ENCODE measurements at regions not wholly inside any gene's neighbourhood (a gene's known extent, or its start where the extent isn't known, plus 50 kb on each side); places are given as distances from the start of the nearest gene placed in this dataset.

- Histone ChIP-seq H3K4me2 (ENCODE audit: low read length) (no peak overlapping the region), H4K20me1 (ENCODE audit: insufficient read depth, low read length) (no peaks in the 10 kb centered on the region), H3K4me3 (ENCODE audit: low read length) (no peak overlapping the region), H3K9me3 (ENCODE audit: insufficient read depth, low read length) (no peaks in the 10 kb centered on the region), H3K36me3 (replicated peaks; ENCODE audit: low read depth, low read length) (no peaks in the 10 kb centered on the region), H3K27me3 (ENCODE audit: low read depth, low read length) (no peaks in the 10 kb centered on the region), H3K27ac (ENCODE audit: low read length) (no peak overlapping the region), H2AFZ (ENCODE audit: low read depth, low read length) (no peak overlapping the region), H3K4me1 (ENCODE audit: low read length) (no peaks in the 10 kb centered on the region), H3K9ac (ENCODE audit: low read length) (no peak overlapping the region), H3K79me2 (ENCODE audit: low read length) (no peaks in the 10 kb centered on the region)
- TF ChIP-seq, protein P1, sequence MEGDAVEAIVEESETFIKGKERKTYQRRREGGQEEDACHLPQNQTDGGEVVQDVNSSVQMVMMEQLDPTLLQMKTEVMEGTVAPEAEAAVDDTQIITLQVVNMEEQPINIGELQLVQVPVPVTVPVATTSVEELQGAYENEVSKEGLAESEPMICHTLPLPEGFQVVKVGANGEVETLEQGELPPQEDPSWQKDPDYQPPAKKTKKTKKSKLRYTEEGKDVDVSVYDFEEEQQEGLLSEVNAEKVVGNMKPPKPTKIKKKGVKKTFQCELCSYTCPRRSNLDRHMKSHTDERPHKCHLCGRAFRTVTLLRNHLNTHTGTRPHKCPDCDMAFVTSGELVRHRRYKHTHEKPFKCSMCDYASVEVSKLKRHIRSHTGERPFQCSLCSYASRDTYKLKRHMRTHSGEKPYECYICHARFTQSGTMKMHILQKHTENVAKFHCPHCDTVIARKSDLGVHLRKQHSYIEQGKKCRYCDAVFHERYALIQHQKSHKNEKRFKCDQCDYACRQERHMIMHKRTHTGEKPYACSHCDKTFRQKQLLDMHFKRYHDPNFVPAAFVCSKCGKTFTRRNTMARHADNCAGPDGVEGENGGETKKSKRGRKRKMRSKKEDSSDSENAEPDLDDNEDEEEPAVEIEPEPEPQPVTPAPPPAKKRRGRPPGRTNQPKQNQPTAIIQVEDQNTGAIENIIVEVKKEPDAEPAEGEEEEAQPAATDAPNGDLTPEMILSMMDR (IDR thresholded peaks at IDR 0.05; ENCODE audit: low read depth, low read length): no peak
These were observed 102.3 kb upstream of the ESRRG start for GRCh38 chr1:216825557-216825956.

- Histone ChIP-seq H3K9me3 (ENCODE audit: insufficient read depth, low read length) (no peaks in the 10 kb centered on the region), H3K79me2 (ENCODE audit: low read length) (no peaks in the 10 kb centered on the region), H3K4me3 (ENCODE audit: low read length) (no peak overlapping the region), H2AFZ (ENCODE audit: low read depth, low read length) (no peak overlapping the region), H3K4me2 (ENCODE audit: low read length) (no peak overlapping the region), H4K20me1 (ENCODE audit: insufficient read depth, low read length) (no peaks in the 10 kb centered on the region), H3K9ac (ENCODE audit: low read length) (no peak overlapping the region), H3K27me3 (ENCODE audit: low read depth, low read length) (no peaks in the 10 kb centered on the region), H3K36me3 (replicated peaks; ENCODE audit: low read depth, low read length) (no peaks in the 10 kb centered on the region), H3K4me1 (ENCODE audit: low read length) (no peaks in the 10 kb centered on the region), H3K27ac (ENCODE audit: low read length) (no peak overlapping the region)
- TF ChIP-seq, protein P1 (IDR thresholded peaks at IDR 0.05; ENCODE audit: low read depth, low read length): no peak
- no peak for TF ChIP-seq EZH2phosphoT487 (IDR thresholded peaks at IDR 0.05; ENCODE audit: low read depth)
These were observed 101.3 kb upstream of the ESRRG start for GRCh38 chr1:216824511-216824910.

DNA sequence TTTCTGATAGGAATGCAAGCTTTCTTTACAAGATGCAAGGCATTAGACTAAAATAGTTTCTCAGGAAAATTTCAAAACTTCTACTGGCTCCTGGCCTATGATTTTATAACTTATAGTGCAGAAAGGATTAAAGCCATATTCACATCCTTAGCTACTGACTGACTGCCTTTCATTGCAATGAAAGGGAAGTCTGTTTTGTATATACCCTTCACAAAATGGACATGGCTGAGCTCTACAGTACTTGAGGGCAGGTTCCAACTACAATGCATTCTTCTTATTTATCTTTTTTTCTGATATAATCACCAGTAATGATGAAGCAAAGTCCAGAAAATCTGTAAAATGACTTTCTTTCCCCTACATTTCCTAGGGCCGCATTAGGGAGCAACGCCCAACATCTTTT lies 100.5 kb upstream of the ESRRG start:
- no peak overlapping the region for H3K4me3 ChIP-seq (ENCODE audit: low read length)
- no peak overlapping the region for H3K27ac ChIP-seq (ENCODE audit: low read length)
- no peaks in the 10 kb centered on the region for H3K4me1 ChIP-seq (ENCODE audit: low read length)
- H3K9ac ChIP-seq (ENCODE audit: low read length): no peak overlapping the region
- H4K20me1 ChIP-seq (ENCODE audit: insufficient read depth, low read length): no peaks in the 10 kb centered on the region
- no peaks in the 10 kb centered on the region for H3K9me3 ChIP-seq (ENCODE audit: insufficient read depth, low read length)
- TF ChIP-seq, protein P1 (IDR thresholded peaks at IDR 0.05; ENCODE audit: low read depth, low read length): no peak
- TF ChIP-seq EZH2phosphoT487 (IDR thresholded peaks at IDR 0.05; ENCODE audit: low read depth): no peak
- H3K27me3 ChIP-seq (ENCODE audit: low read depth, low read length): no peaks in the 10 kb centered on the region
- H2AFZ ChIP-seq (ENCODE audit: low read depth, low read length): no peak overlapping the region
- H3K4me2 ChIP-seq (ENCODE audit: low read length): no peak overlapping the region
- no peaks in the 10 kb centered on the region for H3K36me3 ChIP-seq (replicated peaks; ENCODE audit: low read depth, low read length)
- H3K79me2 ChIP-seq (ENCODE audit: low read length): no peaks in the 10 kb centered on the region

DNA sequence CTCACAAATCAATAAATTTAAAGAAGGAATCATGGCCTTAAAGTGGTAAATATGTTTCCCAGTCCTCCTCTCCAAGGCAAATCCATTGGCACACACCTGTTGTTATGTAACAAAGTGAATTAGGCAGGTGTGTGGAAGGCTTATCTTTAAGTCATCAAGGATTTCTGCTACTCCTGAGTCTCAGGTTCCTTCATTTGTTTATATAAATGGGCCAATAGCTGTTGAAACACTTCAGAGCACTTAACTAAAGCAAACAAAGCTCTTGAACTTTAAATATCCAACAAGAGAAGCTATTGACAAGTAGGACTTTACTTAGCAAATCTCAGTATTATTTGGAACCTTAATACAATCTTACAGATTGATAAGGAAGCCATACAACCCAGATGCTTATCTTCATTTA lies 99.3 kb upstream of the ESRRG start:
- Histone ChIP-seq H4K20me1 (ENCODE audit: insufficient read depth, low read length) (no peaks in the 10 kb centered on the region), H3K27ac (ENCODE audit: low read length) (no peak overlapping the region), H3K4me1 (ENCODE audit: low read length) (no peaks in the 10 kb centered on the region), H3K9ac (ENCODE audit: low read length) (no peak overlapping the region), H3K36me3 (replicated peaks; ENCODE audit: low read depth, low read length) (no peaks in the 10 kb centered on the region), H3K79me2 (ENCODE audit: low read length) (no peaks in the 10 kb centered on the region), H3K4me3 (ENCODE audit: low read length) (no peak overlapping the region), H3K9me3 (ENCODE audit: insufficient read depth, low read length) (no peaks in the 10 kb centered on the region), H3K4me2 (ENCODE audit: low read length) (no peak overlapping the region), H3K27me3 (ENCODE audit: low read depth, low read length) (no peaks in the 10 kb centered on the region), H2AFZ (ENCODE audit: low read depth, low read length) (no peak overlapping the region)
- TF ChIP-seq, protein P1 (IDR thresholded peaks at IDR 0.05; ENCODE audit: low read depth, low read length): no peak
- no peak for TF ChIP-seq EZH2phosphoT487 (IDR thresholded peaks at IDR 0.05; ENCODE audit: low read depth)

Data from OCI-LY3 (cell line).